Fibroblast of peridontal ligament (primary cell): ENCODE measurements at regions not wholly inside any gene's neighbourhood (a gene's known extent, or its start where the extent isn't known, plus 50 kb on each side); places are given as distances from the start of the nearest gene placed in this dataset.
"Not testable (repeated sequence)": the region's sequence is repeated elsewhere in the genome, so short reads cannot be mapped to it uniquely, and the experiment has no call there.

Source experiments
- DNase-seq: peaks from one replicate; pipeline ENCODE4 v3.0.0-alpha.2; 2010; ENCODE audit errors: extremely low read depth

DNA sequence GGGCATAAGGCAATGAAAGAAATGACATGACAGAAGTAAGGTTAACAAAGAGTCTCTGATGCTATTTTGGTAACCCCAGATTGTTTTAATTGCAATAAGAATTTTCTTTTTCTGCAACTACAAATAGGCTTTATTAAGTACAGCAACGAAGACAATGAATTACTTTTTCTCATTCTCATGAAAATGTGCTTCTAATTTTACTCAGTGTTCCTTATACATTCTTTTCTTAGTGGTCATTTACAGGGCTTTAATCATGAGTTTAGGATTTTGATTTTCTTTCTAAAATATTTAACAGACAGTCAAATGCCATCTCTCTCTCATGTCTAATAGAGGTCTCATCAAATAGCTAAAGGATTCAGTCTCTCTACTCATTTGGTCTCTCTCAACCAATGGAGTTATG lies 452.1 kb downstream of the RAP2B start:
- peak; percentile 57 for DNase-seq

GRCh38 chr3:153614563-153614962 lies 452.5 kb downstream of the RAP2B start:
- peak; percentile 94 for DNase-seq

GRCh38 chr3:153615863-153616262 lies 453.8 kb downstream of the RAP2B start:
- no peak for DNase-seq

- no peak for DNase-seq
Measured at GRCh38 chr3:153617463-153617862, 455.4 kb downstream of the RAP2B start.

DNA sequence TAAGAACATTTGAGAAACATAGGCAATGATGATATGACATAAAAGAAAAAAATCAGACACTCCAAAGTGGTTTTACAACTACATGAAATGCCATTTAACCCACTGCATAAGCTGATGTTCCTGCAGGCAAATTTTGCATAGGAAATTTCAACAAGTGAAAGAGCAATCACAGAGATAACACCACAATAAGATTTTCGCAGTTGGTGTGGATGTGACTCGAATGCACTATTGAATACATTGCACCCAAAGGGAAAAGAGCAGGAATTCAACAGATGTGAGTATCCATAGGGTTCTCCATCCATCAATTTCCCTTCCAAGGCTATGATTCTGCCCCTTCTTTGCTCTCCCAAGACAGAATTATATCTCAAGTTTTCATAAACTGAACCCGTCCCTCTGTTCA lies 456.1 kb downstream of the RAP2B start:
- no peak for DNase-seq

DNA sequence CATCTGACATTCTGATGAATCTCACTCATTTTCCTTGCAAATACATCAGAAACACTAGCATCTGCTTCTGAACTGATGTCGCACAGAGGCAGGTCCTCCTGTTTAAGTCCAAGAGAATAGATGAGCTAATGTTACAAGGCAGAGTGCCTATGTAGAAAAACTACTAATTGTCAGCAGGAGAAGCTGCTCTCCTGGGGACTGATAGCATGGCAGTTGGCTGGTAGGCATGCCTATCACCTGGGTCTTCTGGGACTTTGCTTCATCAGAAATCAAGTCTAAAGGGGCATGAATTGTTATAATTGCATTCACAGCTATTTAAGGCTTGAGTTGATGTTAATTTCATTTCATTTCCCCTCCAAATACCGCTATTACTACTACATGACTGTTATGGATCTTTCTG lies 457.2 kb downstream of the RAP2B start:
- DNase-seq, result no peak

DNA sequence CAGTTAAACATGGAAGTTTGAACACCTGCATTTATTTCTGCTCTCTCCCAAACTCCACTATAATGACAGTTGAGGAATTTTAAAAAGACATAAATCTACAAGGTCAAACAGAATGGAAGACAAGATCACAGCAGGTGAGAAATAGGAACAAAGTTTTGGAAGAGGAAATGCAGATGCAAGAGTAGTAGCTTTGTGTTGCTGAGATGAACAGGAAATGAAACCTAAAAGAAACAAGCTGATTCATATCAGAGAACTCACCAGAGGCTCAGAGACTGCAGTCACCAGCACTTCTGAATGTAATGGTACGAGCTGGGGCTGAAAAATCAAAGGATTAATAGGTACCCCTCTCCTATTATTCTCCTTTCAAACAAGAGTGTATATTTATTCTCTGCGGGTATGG lies 459.9 kb downstream of the RAP2B start:
- DNase-seq, result no peak

DNA sequence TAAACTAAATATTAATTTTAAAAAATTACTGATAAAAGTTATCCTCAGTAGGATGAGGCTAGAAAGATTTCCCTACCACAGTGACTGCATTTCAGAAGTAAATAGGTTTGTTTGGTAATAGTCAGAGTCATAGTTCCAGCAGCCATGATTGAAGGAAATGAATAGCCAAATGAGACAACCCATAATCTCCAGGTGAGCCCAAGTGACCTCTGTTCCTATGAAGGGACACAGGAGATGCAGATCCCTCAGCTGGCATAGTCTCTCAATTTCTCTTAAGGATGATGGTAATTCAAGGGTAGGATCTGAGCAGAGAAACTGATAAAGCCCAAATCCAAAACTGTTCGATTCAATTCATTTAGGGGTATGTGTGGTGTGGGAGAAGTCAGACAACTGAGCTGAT lies 461.8 kb downstream of the RAP2B start:
- no peak for DNase-seq

- DNase-seq, result no peak
Measured at GRCh38 chr3:153624310-153625030, 462.4 kb downstream of the RAP2B start.

- peak; percentile 53 for DNase-seq
Measured at GRCh38 chr3:153625506-153625905, 463.5 kb downstream of the RAP2B start.

GRCh38 chr3:153626158-153626557 lies 464.1 kb downstream of the RAP2B start:
- no peak for DNase-seq

DNA sequence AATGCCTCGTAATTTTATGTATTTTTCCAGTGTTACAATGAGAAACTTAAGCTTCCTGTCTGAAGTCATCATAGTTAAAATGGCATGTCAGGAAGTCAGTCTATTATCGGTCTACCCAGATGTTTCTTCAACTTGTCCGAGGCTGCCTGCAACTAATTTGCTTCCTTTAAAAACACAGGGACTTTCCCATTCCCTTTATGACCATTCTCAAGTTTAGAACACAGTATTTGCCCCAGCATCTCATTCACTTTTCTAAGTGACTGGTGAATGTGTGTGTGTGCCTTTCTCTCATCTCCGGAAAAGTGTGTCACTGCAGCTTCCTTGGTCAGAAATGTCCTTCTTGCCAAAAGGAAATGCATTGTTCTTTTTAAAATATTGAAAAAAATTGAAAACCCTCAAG lies 466.6 kb downstream of the RAP2B start:
- DNase-seq, result no peak

DNA sequence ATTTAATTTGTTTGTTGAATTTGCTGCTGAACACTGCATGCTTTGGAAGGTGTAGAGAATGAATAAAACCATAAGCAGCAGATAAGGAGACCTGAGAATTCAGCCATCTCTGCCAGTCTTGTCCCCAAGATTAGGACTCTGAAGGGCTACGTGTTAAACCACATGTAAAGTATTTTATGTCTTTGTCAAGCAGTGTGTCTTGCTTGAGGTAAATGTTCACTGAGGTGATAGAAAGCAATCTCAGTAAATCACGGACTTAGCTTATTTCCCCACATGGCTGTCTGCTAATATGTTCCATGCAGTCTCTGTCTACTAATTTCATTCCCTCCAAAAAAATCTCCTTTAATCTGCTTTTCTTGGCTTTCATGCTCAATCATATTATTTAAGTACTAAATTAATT lies 467.1 kb downstream of the RAP2B start:
- no peak for DNase-seq

GRCh38 chr3:153631102-153631501 lies 469.1 kb downstream of the RAP2B start:
- DNase-seq, result no peak

- DNase-seq, result no peak
Measured at GRCh38 chr3:153631664-153632063, 469.6 kb downstream of the RAP2B start.

DNA sequence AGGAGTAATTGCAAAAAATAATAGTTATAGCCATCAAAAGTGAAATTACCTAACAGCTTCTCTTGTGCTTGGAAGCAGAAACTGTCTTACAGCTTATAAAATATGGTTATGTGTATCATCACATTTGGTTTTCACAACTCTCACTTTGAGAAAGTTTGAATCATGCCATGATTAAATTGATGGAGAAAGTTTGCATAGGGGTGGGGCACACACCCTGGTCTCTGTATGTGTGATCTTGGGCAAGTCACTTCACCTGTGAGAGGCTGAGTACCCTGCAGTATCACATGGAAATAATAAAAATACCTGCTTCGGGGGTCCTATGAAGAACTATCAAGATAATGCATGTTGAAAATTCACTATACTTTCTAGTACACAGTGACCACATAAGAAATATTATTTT lies 471.4 kb downstream of the RAP2B start:
- DNase-seq, result no peak

GRCh38 chr3:153634683-153635082 lies 472.7 kb downstream of the RAP2B start:
- DNase-seq, result no peak

DNA sequence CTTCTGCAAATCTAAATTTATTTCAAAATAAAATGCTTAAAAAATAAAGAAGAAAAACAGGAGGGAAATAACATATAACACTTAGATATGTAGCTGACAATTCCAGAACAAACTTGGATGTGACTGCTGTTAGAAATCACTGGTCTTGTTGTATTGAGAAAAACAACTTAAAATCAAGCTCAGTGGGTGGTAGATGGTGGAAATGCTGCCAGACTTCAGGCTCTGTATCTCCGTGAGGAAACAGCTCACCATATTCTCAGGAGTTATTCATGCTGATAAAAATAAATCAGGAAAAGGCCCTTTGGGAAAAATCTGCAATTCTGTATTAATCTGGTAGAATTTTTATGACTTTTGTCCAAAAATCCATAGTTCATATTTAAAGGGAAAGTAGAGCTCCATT lies 477.6 kb downstream of the RAP2B start:
- DNase-seq, result no peak

DNA sequence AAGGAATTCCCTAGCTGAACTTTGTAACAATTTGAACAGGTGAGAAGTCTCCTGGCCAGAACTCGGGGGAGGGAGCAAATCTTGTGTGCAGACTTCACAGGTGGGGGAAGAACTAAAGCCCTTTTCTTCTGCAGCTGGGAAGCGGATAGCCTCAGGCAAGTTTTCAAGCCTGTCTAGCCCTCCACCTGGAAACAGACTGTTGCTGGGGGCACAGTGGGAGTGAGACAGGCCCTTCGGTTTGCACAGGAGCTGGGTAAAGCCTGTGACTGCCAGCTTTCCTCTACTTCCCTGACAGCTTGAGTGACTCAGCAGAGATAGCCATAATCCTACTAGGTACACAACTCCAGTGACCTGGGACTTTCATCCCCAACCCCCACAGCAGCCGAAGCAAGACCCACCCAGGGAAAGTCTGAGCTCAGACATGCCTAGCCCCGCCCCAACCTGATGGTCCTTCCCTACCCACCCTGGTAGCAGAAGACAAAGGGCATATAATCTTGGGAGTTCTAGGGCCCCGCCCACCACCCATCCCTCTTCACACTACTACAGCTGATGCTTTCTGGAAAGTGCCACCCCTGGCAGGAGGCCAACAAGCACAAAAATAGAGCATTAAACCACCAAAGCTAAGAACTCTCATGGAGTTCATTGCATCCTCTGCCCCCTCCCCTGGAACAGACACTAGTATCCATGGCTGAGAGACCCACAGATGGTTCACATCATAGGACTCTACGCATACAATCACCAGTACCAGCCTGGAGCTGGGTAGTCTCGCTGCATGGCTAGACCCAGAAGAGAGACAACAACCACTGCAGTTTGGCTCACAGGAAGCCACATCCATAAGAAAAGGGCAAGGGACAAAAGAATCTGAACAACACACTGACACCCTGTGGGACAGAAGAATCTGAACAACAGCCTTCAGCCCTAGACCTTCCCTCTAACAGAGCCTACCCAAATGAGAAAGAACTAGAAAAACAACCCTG lies 479.0 kb downstream of the RAP2B start:
- no peak for DNase-seq

GRCh38 chr3:153642576-153642975 lies 478.6 kb upstream of the ARHGEF26 start:
- not testable (repeated sequence) for DNase-seq

DNA sequence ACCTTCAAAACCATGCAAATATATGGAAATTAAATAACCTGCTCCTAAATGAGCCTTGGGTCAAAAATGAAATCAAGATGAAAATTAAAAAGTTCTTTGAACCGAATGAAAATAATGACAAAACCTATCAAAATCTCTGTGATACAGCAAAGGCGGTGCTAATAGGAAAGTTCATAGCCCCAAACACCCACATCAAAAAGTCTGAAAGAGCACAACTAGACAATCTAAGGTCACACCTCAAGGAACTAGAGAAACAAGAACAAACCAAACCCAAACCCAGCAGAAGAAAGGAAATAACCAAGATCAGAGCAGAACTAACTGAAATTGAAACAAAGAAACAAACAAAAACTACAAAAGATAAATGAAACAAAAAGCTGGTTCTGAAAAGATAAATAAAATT lies 477.7 kb upstream of the ARHGEF26 start:
- not testable (repeated sequence) for DNase-seq

DNA sequence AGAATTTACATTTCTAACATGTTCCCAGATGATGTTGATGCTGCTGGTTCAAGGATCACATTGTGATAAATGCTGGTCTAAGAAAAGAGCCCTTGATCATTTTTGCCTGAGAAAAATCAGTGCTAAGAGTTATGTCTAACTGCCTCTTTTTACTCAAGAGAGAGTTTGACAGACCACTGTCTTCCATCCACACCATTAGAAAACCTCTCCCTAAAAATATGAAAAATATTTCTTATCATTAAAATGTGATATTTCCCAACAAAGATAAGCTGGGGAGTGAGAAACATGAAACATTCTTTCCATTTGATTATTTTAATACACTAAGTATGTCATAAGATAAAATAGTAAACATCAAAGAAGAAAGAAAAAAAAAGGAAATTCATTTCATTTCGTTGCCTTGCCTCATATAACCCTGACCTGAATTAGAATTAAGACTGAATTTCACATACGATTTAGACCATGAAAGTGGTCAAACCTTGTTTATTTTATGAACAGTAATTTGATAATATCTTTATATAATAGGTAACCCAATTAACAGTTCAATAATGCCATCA lies 471.8 kb upstream of the ARHGEF26 start:
- DNase-seq, result no peak

DNA sequence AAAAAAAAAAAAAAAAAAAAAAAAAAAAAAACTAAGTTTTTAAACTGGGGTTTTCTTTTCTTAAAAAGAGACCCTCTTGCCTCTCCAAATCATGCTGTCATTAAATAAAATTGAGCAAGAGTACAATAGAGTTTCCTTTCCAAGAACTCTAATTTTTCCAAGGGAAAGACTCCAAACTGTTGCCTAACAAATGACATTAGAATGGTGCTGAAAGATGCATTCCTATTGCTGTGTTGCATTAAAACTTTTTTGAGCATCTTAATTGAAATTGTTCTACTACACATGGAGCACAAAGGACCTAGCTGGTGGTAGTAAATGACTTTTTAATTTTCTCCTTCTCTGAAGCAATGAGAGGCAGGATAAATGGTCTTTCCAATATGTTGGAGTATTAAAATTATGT lies 469.1 kb upstream of the ARHGEF26 start:
- DNase-seq, result peak; percentile 15
